Astrocyte (in vitro differentiated cells and primary cell): ENCODE measurements at regions not wholly inside any gene's neighbourhood (a gene's known extent, or its start where the extent isn't known, plus 50 kb on each side); places are given as distances from the start of the nearest gene placed in this dataset.

ENCODE experiments used
- CTCF ChIP-seq: IDR thresholded peaks from 2 replicates; pipeline ENCODE4 v1.5.1; 2011; ENCODE audit warnings: low read depth, mild to moderate bottlenecking, inconsistent platforms, low read length, moderate library complexity; ENCODE audit not compliant: insufficient read depth
- EZH2 ChIP-seq: IDR thresholded peaks from 2 replicates; pipeline ENCODE4 v1.6.1; 2012; ENCODE audit warnings: mild to moderate bottlenecking, low read length, inconsistent platforms; ENCODE audit not compliant: insufficient read depth

DNA sequence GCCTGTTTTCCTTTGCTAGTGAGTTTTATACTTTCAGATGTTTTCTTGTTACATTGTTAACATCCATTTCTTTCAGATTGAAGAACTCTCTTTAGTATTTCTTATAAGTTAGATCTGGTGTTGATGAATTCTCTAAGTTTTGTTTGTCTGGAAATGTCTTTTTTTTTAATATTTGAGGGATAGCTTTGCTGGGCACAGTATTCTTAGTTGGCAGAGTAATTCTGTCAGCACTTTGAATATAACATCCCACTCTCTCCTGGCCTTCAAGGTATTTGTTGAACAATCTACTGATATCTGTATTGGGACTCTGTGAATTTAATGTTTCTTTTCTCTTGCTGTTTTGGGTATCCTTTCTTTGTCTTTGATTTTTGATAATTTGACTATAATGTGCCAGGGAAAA lies 79.4 kb upstream of the UST start:
- TF ChIP-seq CTCF, result no peak
- TF ChIP-seq EZH2, result no peak
